ENCODE measurements at regions not wholly inside any gene's neighbourhood (a gene's known extent, or its start where the extent isn't known, plus 50 kb on each side); places are given as distances from the start of the nearest gene placed in this dataset.

GRCh38 chr1:189522441-189522840, 955.2 kb downstream of the BRINP3 start:
- Histone ChIP-seq H3K36me3 (ENCODE audit: insufficient read depth, low read length) (no peaks in the 10 kb centered on the region), H3K4me1 (ENCODE audit: insufficient read depth, low read length) (no peaks in the 10 kb centered on the region), H3K9ac (ENCODE audit: low read depth, low read length) (no peak overlapping the region), H3K9me3 (ENCODE audit: insufficient read depth, low read depth, low read length) (no peaks in the 10 kb centered on the region), H3K27ac (ENCODE audit: low read depth, low read length) (no peak overlapping the region), H3K4me3 (ENCODE audit: low read length) (no peak overlapping the region), H3K27me3 (ENCODE audit: insufficient read depth, low read length) (no peaks in the 10 kb centered on the region)
- 79% methylated on average over 6 of the region's 6 CpGs for WGBS

GRCh38 chr1:189524501-189524900, 953.2 kb downstream of the BRINP3 start:
- H3K9me3 ChIP-seq (ENCODE audit: insufficient read depth, low read depth, low read length): no peaks in the 10 kb centered on the region
- WGBS: no CpG with 5 or more reads among the region's 1 CpG
- H3K27ac ChIP-seq (ENCODE audit: low read depth, low read length): no peak overlapping the region
- H3K36me3 ChIP-seq (ENCODE audit: insufficient read depth, low read length): no peaks in the 10 kb centered on the region
- no peak overlapping the region for H3K9ac ChIP-seq (ENCODE audit: low read depth, low read length)
- no peaks in the 10 kb centered on the region for H3K4me1 ChIP-seq (ENCODE audit: insufficient read depth, low read length)
- no peaks in the 10 kb centered on the region for H3K27me3 ChIP-seq (ENCODE audit: insufficient read depth, low read length)
- H3K4me3 ChIP-seq (ENCODE audit: low read length): no peak overlapping the region

GRCh38 chr1:189530162-189530561, 947.5 kb downstream of the BRINP3 start:
- 92% methylated on average over 2 of the region's 5 CpGs for WGBS
- Histone ChIP-seq H3K27me3 (ENCODE audit: insufficient read depth, low read length) (no peaks in the 10 kb centered on the region), H3K4me1 (ENCODE audit: insufficient read depth, low read length) (peaks cover 9% of the 10 kb centered on the region)

GRCh38 chr1:189538271-189538670, 939.4 kb downstream of the BRINP3 start:
- Histone ChIP-seq H3K27ac (ENCODE audit: low read depth, low read length) (no peak overlapping the region), H3K4me1 (ENCODE audit: insufficient read depth, low read length) (no peaks in the 10 kb centered on the region), H3K9me3 (ENCODE audit: insufficient read depth, low read depth, low read length) (no peaks in the 10 kb centered on the region), H3K27me3 (ENCODE audit: insufficient read depth, low read length) (no peaks in the 10 kb centered on the region), H3K9ac (ENCODE audit: low read depth, low read length) (no peak overlapping the region), H3K4me3 (ENCODE audit: low read length) (no peak overlapping the region), H3K36me3 (ENCODE audit: insufficient read depth, low read length) (no peaks in the 10 kb centered on the region)
- 95% methylated on average over 1 of the region's 2 CpGs for WGBS

More at GRCh38 chr1:189530162-189530561, 947.5 kb downstream of the BRINP3 start:
- no peak overlapping the region for H3K4me3 ChIP-seq (ENCODE audit: low read length)
- no peaks in the 10 kb centered on the region for H3K9me3 ChIP-seq (ENCODE audit: insufficient read depth, low read depth, low read length)
- H3K36me3 ChIP-seq (ENCODE audit: insufficient read depth, low read length): no peaks in the 10 kb centered on the region
- no peak overlapping the region for H3K27ac ChIP-seq (ENCODE audit: low read depth, low read length)
- H3K9ac ChIP-seq (ENCODE audit: low read depth, low read length): no peak overlapping the region

GRCh38 chr1:189550498-189550897, 927.2 kb downstream of the BRINP3 start:
- Histone ChIP-seq H3K4me1 (ENCODE audit: insufficient read depth, low read length) (no peaks in the 10 kb centered on the region), H3K27ac (ENCODE audit: low read depth, low read length) (no peak overlapping the region), H3K9ac (ENCODE audit: low read depth, low read length) (no peak overlapping the region), H3K9me3 (ENCODE audit: insufficient read depth, low read depth, low read length) (no peaks in the 10 kb centered on the region), H3K27me3 (ENCODE audit: insufficient read depth, low read length) (no peaks in the 10 kb centered on the region), H3K4me3 (ENCODE audit: low read length) (no peak overlapping the region), H3K36me3 (ENCODE audit: insufficient read depth, low read length) (no peaks in the 10 kb centered on the region)

- Histone ChIP-seq H3K4me3 (ENCODE audit: low read length) (no peak overlapping the region), H3K9ac (ENCODE audit: low read depth, low read length) (no peak overlapping the region), H3K27me3 (ENCODE audit: insufficient read depth, low read length) (no peaks in the 10 kb centered on the region), H3K9me3 (ENCODE audit: insufficient read depth, low read depth, low read length) (no peaks in the 10 kb centered on the region), H3K27ac (ENCODE audit: low read depth, low read length) (no peak overlapping the region), H3K4me1 (ENCODE audit: insufficient read depth, low read length) (no peaks in the 10 kb centered on the region), H3K36me3 (ENCODE audit: insufficient read depth, low read length) (no peaks in the 10 kb centered on the region)
- 93% methylated on average over 3 of the region's 4 CpGs for WGBS
Measured at GRCh38 chr1:189563784-189564183, 913.9 kb downstream of the BRINP3 start.

- H3K4me1 ChIP-seq (ENCODE audit: insufficient read depth, low read length): no peaks in the 10 kb centered on the region
- no peaks in the 10 kb centered on the region for H3K36me3 ChIP-seq (ENCODE audit: insufficient read depth, low read length)
- H3K9me3 ChIP-seq (ENCODE audit: insufficient read depth, low read depth, low read length): no peaks in the 10 kb centered on the region
- no peaks in the 10 kb centered on the region for H3K27me3 ChIP-seq (ENCODE audit: insufficient read depth, low read length)
- H3K27ac ChIP-seq (ENCODE audit: low read depth, low read length): no peak overlapping the region
- H3K9ac ChIP-seq (ENCODE audit: low read depth, low read length): no peak overlapping the region
- H3K4me3 ChIP-seq (ENCODE audit: low read length): no peak overlapping the region
- 71% methylated on average over 1 of the region's 1 CpG for WGBS
Measured at GRCh38 chr1:189567890-189568289, 909.8 kb downstream of the BRINP3 start.

GRCh38 chr1:189596197-189596596, 881.5 kb downstream of the BRINP3 start:
- no peaks in the 10 kb centered on the region for H3K27me3 ChIP-seq (ENCODE audit: insufficient read depth, low read length)
- H3K27ac ChIP-seq (ENCODE audit: low read depth, low read length): no peak overlapping the region
- H3K9ac ChIP-seq (ENCODE audit: low read depth, low read length): no peak overlapping the region
- 0 out of 2 replicates have a peak, but pooled peaks cover 2% of the 10 kb centered on the region for H3K9me3 ChIP-seq (ENCODE audit: insufficient read depth, low read depth, low read length)
- H3K36me3 ChIP-seq (ENCODE audit: insufficient read depth, low read length): no peaks in the 10 kb centered on the region
- H3K4me3 ChIP-seq (ENCODE audit: low read length): no peak overlapping the region
- WGBS: no CpG with 5 or more reads among the region's 1 CpG
- no peaks in the 10 kb centered on the region for H3K4me1 ChIP-seq (ENCODE audit: insufficient read depth, low read length)

GRCh38 chr1:189597083-189597482, 880.6 kb downstream of the BRINP3 start:
- H3K27ac ChIP-seq (ENCODE audit: low read depth, low read length): no peak overlapping the region
- no peaks in the 10 kb centered on the region for H3K4me1 ChIP-seq (ENCODE audit: insufficient read depth, low read length)
- H3K27me3 ChIP-seq (ENCODE audit: insufficient read depth, low read length): no peaks in the 10 kb centered on the region
- no peaks in the 10 kb centered on the region for H3K36me3 ChIP-seq (ENCODE audit: insufficient read depth, low read length)
- no peak overlapping the region for H3K4me3 ChIP-seq (ENCODE audit: low read length)
- no peak overlapping the region for H3K9ac ChIP-seq (ENCODE audit: low read depth, low read length)
- H3K9me3 ChIP-seq (ENCODE audit: insufficient read depth, low read depth, low read length): 0 out of 2 replicates have a peak, but pooled peaks cover 2% of the 10 kb centered on the region
- WGBS: 71% methylated on average over 2 of the region's 3 CpGs

GRCh38 chr1:189605226-189605625, 872.4 kb downstream of the BRINP3 start:
- H3K27ac ChIP-seq (ENCODE audit: low read depth, low read length): no peak overlapping the region
- WGBS: 100% methylated on average over 1 of the region's 2 CpGs
- H3K9me3 ChIP-seq (ENCODE audit: insufficient read depth, low read depth, low read length): no peaks in the 10 kb centered on the region

GRCh38 chr1:189606047-189606446, 871.6 kb downstream of the BRINP3 start:
- no peaks in the 10 kb centered on the region for H3K9me3 ChIP-seq (ENCODE audit: insufficient read depth, low read depth, low read length)
- no peaks in the 10 kb centered on the region for H3K27me3 ChIP-seq (ENCODE audit: insufficient read depth, low read length)
- no peak overlapping the region for H3K27ac ChIP-seq (ENCODE audit: low read depth, low read length)
- H3K36me3 ChIP-seq (ENCODE audit: insufficient read depth, low read length): no peaks in the 10 kb centered on the region
- H3K9ac ChIP-seq (ENCODE audit: low read depth, low read length): no peak overlapping the region
- 87% methylated on average over 6 of the region's 6 CpGs for WGBS
- no peak overlapping the region for H3K4me3 ChIP-seq (ENCODE audit: low read length)
- no peaks in the 10 kb centered on the region for H3K4me1 ChIP-seq (ENCODE audit: insufficient read depth, low read length)

More at GRCh38 chr1:189605226-189605625, 872.4 kb downstream of the BRINP3 start:
- Histone ChIP-seq H3K4me1 (ENCODE audit: insufficient read depth, low read length) (no peaks in the 10 kb centered on the region), H3K4me3 (ENCODE audit: low read length) (no peak overlapping the region), H3K27me3 (ENCODE audit: insufficient read depth, low read length) (no peaks in the 10 kb centered on the region), H3K36me3 (ENCODE audit: insufficient read depth, low read length) (no peaks in the 10 kb centered on the region), H3K9ac (ENCODE audit: low read depth, low read length) (no peak overlapping the region)

- H3K4me1 ChIP-seq (ENCODE audit: insufficient read depth, low read length): no peaks in the 10 kb centered on the region
- H3K27me3 ChIP-seq (ENCODE audit: insufficient read depth, low read length): no peaks in the 10 kb centered on the region
- no peak overlapping the region for H3K9ac ChIP-seq (ENCODE audit: low read depth, low read length)
- no peaks in the 10 kb centered on the region for H3K36me3 ChIP-seq (ENCODE audit: insufficient read depth, low read length)
- no CpG with 5 or more reads among the region's 2 CpGs for WGBS
- no peak overlapping the region for H3K4me3 ChIP-seq (ENCODE audit: low read length)
- no peak overlapping the region for H3K27ac ChIP-seq (ENCODE audit: low read depth, low read length)
- H3K9me3 ChIP-seq (ENCODE audit: insufficient read depth, low read depth, low read length): no peaks in the 10 kb centered on the region
Measured at GRCh38 chr1:189606795-189607476, 870.7 kb downstream of the BRINP3 start.

All from HUES64 (cell line).